NCI-H146 (cell line): ENCODE measurements at regions not wholly inside any gene's neighbourhood (a gene's known extent, or its start where the extent isn't known, plus 50 kb on each side); places are given as distances from the start of the nearest gene placed in this dataset.
"Not testable (repeated sequence)": the region's sequence is repeated elsewhere in the genome, so short reads cannot be mapped to it uniquely, and the experiment has no call there.

ENCODE experiments used
- DNase-seq: peaks from one replicate; lab custom pipeline; 2025; lab: John Stamatoyannopoulos, UW

- no peak for DNase-seq
These were observed 139.3 kb downstream of the FAM76B start for GRCh38 chr11:95650276-95650675.

GRCh38 chr11:95647871-95648270 is 141.7 kb downstream of the FAM76B start:
- no peak for DNase-seq

GRCh38 chr11:95647355-95647754 is 142.2 kb downstream of the FAM76B start:
- no peak for DNase-seq

GRCh38 chr11:95641495-95641894 is 148.1 kb downstream of the FAM76B start:
- DNase-seq = no peak

- no peak for DNase-seq
These were observed 151.1 kb downstream of the FAM76B start for GRCh38 chr11:95638501-95638900.

GRCh38 chr11:95625164-95625900 is 164.2 kb downstream of the FAM76B start:
- no peak for DNase-seq

- DNase-seq = no peak
These were observed 173.3 kb downstream of the FAM76B start for GRCh38 chr11:95616256-95616804.

GRCh38 chr11:95611827-95612226 is 177.8 kb downstream of the FAM76B start:
- DNase-seq = no peak

- not testable (repeated sequence) for DNase-seq
These were observed 179.4 kb downstream of the FAM76B start for GRCh38 chr11:95610185-95610584.

GRCh38 chr11:95608093-95608492 is 181.5 kb downstream of the FAM76B start:
- no peak for DNase-seq

GRCh38 chr11:95606824-95607223 is 182.8 kb downstream of the FAM76B start:
- DNase-seq = no peak

GRCh38 chr11:95605271-95605940 is 184.2 kb downstream of the FAM76B start:
- no peak for DNase-seq

GRCh38 chr11:95599959-95600586 is 189.5 kb downstream of the FAM76B start:
- DNase-seq = no peak

GRCh38 chr11:95595973-95596489 is 193.6 kb downstream of the FAM76B start:
- no peak for DNase-seq

GRCh38 chr11:95595541-95595940 is 194.0 kb downstream of the FAM76B start:
- no peak for DNase-seq

- no peak for DNase-seq
These were observed 196.5 kb downstream of the FAM76B start for GRCh38 chr11:95593111-95593510.

- DNase-seq = no peak
These were observed 197.1 kb downstream of the FAM76B start for GRCh38 chr11:95592471-95592870.

- DNase-seq = no peak
These were observed 199.5 kb downstream of the FAM76B start for GRCh38 chr11:95589893-95590612.

GRCh38 chr11:95588821-95589220 is 200.8 kb downstream of the FAM76B start:
- DNase-seq = no peak

- DNase-seq = no peak
These were observed 202.9 kb downstream of the FAM76B start for GRCh38 chr11:95586661-95587060.

GRCh38 chr11:95586155-95586554 is 203.4 kb downstream of the FAM76B start:
- no peak for DNase-seq

- DNase-seq = no peak
These were observed 203.9 kb downstream of the FAM76B start for GRCh38 chr11:95585752-95586077.
